Liver (tissue), 3 donors: ENCODE measurements at regions not wholly inside any gene's neighbourhood (a gene's known extent, or its start where the extent isn't known, plus 50 kb on each side); places are given as distances from the start of the nearest gene placed in this dataset.

Experiments used
- EGR1 ChIP-seq, 2 donors: IDR thresholded peaks; 2 replicates each; pipeline ENCODE4 v1.6.1; 2016 to 2018; ENCODE audit warnings: antibody characterized with exemption in 2 of 2, low read depth in 2 of 2
- GABPA ChIP-seq, 2 donors: IDR thresholded peaks in 1 of 2; conservative IDR thresholded peaks in 1 of 2; 2 replicates each; pipeline ENCODE4 v1.6.1; 2016; ENCODE audit warnings: antibody characterized with exemption in 2 of 2, mild to moderate bottlenecking in 1 of 2, moderate library complexity in 1 of 2
- JUND ChIP-seq, 2 donors: IDR thresholded peaks; 2 replicates each; pipeline ENCODE4 v1.6.1; 2016; ENCODE audit warnings: antibody characterized with exemption in 2 of 2
- NR2F2 ChIP-seq: IDR thresholded peaks from 2 replicates; pipeline ENCODE4 v1.6.1; 2016; ENCODE audit warnings: antibody characterized with exemption
- RAD21 ChIP-seq, 2 donors: IDR thresholded peaks; 2 replicates each; pipeline ENCODE4 v1.6.1; 2016; ENCODE audit warnings: antibody characterized with exemption in 2 of 2, mild to moderate bottlenecking in 2 of 2
- RXRA ChIP-seq, 2 donors: IDR thresholded peaks; 2 replicates each; pipeline ENCODE4 v1.6.1; 2017 to 2018; ENCODE audit warnings: antibody characterized with exemption in 2 of 2, mild to moderate bottlenecking in 1 of 2
- SP1 ChIP-seq: IDR thresholded peaks from 2 replicates; pipeline ENCODE4 v1.6.1; 2018; ENCODE audit warnings: antibody characterized with exemption, mild to moderate bottlenecking
- TAF1 ChIP-seq: conservative IDR thresholded peaks from 2 replicates; pipeline ENCODE4 v1.6.1; 2016; ENCODE audit warnings: antibody characterized with exemption, mild to moderate bottlenecking
- YY1 ChIP-seq: IDR thresholded peaks from 2 replicates; pipeline ENCODE4 v1.6.1; 2016; ENCODE audit warnings: antibody characterized with exemption, mild to moderate bottlenecking
- TF ChIP-seq, protein P1 (sequence below): fragments of 150-350 bp; IDR thresholded peaks from 2 replicates; pipeline ENCODE4 v1.5.1; 2017; ENCODE audit warnings: improper control_type of control experiment, low read depth, low read length; ENCODE audit not compliant: missing input control
- TF ChIP-seq, protein P2 (sequence below): IDR thresholded peaks from 2 replicates; pipeline ENCODE4 v1.6.1; 2016; ENCODE audit warnings: antibody characterized with exemption
- TF ChIP-seq, protein P3 (sequence below): IDR thresholded peaks from 2 replicates; pipeline ENCODE4 v1.6.1; 2016; ENCODE audit warnings: antibody characterized with exemption
- TF ChIP-seq, protein P4 (sequence below): IDR thresholded peaks from 2 replicates; pipeline ENCODE4 v1.6.1; 2016; ENCODE audit warnings: antibody characterized with exemption, mild to moderate bottlenecking
- TF ChIP-seq, protein P5 (sequence below): IDR thresholded peaks from 2 replicates; pipeline ENCODE4 v1.6.1; 2016; ENCODE audit warnings: antibody characterized with exemption
- donor health status: healthy.
- donor health status: healthy.

DNA sequence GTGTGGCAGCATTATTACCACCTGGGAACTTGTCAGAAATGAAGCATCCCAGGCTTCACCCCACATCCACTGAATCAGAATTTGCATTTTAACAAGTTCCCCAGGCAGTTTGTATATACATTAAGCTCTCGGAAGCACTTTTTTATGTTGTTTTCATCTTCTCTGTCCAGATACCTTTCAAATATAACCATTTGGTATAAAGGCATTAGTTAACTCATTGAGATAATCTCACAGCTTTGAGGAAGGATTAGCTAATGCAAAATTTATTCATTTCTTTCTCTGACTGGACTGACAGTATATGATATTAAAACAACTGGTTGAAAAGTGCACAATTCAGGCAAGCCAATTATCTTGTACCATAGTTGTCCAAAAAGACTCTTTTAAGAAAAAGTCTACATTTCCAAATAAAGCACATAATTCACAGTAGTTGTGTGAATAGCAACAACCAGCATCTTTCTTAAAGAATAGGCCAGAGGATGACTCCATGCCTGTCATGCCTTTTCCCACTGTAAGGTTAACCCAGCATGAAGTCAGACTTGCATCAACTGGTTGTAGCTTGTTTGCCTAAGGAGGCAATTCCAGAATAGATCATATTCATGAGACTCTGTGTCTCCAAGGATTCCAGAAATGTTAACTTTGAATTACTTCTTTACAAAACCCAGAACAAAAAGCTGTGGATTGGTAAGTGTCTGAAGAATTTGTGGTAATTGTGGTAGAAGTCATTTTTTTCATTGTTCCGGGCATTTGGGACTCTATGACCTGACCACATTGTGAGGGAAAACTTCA lies 254.3 kb upstream of the SESN3 start:
- TF ChIP-seq, protein P1, sequence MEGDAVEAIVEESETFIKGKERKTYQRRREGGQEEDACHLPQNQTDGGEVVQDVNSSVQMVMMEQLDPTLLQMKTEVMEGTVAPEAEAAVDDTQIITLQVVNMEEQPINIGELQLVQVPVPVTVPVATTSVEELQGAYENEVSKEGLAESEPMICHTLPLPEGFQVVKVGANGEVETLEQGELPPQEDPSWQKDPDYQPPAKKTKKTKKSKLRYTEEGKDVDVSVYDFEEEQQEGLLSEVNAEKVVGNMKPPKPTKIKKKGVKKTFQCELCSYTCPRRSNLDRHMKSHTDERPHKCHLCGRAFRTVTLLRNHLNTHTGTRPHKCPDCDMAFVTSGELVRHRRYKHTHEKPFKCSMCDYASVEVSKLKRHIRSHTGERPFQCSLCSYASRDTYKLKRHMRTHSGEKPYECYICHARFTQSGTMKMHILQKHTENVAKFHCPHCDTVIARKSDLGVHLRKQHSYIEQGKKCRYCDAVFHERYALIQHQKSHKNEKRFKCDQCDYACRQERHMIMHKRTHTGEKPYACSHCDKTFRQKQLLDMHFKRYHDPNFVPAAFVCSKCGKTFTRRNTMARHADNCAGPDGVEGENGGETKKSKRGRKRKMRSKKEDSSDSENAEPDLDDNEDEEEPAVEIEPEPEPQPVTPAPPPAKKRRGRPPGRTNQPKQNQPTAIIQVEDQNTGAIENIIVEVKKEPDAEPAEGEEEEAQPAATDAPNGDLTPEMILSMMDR, result no peak
- TF ChIP-seq RAD21 (IDR thresholded peaks at IDR 0.05) (no peak), GABPA (IDR thresholded peaks at IDR 0.05 in 1 of 2, conservative IDR thresholded peaks at IDR 0.05 in 1 of 2) (no peak), NR2F2 (no peak), EGR1 (IDR thresholded peaks at IDR 0.05; ENCODE audit: low read depth in 2 of 2) (no peak), YY1 (no peak), SP1 (no peak), JUND (IDR thresholded peaks at IDR 0.05) (no peak), TAF1 (no peak), RXRA (IDR thresholded peaks at IDR 0.05) (no peak)
- TF ChIP-seq, protein P2, sequence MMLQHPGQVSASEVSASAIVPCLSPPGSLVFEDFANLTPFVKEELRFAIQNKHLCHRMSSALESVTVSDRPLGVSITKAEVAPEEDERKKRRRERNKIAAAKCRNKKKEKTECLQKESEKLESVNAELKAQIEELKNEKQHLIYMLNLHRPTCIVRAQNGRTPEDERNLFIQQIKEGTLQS, result no peak
- TF ChIP-seq, protein P3, sequence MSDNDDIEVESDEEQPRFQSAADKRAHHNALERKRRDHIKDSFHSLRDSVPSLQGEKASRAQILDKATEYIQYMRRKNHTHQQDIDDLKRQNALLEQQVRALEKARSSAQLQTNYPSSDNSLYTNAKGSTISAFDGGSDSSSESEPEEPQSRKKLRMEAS, result no peak
- TF ChIP-seq, protein P4, sequence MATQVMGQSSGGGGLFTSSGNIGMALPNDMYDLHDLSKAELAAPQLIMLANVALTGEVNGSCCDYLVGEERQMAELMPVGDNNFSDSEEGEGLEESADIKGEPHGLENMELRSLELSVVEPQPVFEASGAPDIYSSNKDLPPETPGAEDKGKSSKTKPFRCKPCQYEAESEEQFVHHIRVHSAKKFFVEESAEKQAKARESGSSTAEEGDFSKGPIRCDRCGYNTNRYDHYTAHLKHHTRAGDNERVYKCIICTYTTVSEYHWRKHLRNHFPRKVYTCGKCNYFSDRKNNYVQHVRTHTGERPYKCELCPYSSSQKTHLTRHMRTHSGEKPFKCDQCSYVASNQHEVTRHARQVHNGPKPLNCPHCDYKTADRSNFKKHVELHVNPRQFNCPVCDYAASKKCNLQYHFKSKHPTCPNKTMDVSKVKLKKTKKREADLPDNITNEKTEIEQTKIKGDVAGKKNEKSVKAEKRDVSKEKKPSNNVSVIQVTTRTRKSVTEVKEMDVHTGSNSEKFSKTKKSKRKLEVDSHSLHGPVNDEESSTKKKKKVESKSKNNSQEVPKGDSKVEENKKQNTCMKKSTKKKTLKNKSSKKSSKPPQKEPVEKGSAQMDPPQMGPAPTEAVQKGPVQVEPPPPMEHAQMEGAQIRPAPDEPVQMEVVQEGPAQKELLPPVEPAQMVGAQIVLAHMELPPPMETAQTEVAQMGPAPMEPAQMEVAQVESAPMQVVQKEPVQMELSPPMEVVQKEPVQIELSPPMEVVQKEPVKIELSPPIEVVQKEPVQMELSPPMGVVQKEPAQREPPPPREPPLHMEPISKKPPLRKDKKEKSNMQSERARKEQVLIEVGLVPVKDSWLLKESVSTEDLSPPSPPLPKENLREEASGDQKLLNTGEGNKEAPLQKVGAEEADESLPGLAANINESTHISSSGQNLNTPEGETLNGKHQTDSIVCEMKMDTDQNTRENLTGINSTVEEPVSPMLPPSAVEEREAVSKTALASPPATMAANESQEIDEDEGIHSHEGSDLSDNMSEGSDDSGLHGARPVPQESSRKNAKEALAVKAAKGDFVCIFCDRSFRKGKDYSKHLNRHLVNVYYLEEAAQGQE, result no peak
- TF ChIP-seq, protein P5, sequence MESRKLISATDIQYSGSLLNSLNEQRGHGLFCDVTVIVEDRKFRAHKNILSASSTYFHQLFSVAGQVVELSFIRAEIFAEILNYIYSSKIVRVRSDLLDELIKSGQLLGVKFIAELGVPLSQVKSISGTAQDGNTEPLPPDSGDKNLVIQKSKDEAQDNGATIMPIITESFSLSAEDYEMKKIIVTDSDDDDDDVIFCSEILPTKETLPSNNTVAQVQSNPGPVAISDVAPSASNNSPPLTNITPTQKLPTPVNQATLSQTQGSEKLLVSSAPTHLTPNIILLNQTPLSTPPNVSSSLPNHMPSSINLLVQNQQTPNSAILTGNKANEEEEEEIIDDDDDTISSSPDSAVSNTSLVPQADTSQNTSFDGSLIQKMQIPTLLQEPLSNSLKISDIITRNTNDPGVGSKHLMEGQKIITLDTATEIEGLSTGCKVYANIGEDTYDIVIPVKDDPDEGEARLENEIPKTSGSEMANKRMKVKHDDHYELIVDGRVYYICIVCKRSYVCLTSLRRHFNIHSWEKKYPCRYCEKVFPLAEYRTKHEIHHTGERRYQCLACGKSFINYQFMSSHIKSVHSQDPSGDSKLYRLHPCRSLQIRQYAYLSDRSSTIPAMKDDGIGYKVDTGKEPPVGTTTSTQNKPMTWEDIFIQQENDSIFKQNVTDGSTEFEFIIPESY, result no peak
